ENCODE measurements at regions not wholly inside any gene's neighbourhood (a gene's known extent, or its start where the extent isn't known, plus 50 kb on each side); places are given as distances from the start of the nearest gene placed in this dataset.

DNA sequence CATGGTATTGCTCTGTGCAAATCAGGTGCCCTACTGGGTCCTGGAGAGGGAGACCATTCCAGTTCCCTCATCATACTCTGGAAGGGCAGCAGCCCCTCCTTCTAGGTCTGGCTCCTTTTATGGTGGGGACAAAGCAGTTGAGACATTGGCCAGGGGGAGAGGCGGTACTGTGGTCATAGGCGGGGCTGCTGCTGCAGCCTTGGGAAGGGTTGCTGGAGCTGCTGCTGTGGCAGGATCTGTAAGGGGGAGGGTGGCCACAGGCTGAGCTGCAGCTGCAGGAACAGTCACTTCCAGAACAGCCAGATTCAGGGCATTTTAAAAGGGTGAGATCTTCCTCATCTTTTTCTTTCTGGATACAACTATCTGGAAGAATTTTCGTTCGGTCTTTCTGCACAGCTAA lies 233.0 kb upstream of the SGCD start:
- Mint-ChIP-seq H3K27me3 (ENCODE audit: unreplicated experiment) (no peaks in the 10 kb centered on the region), H3K4me3 (ENCODE audit: unreplicated experiment) (no peak overlapping the region), H3K9me3 (ENCODE audit: unreplicated experiment) (peaks cover 3% of the 10 kb centered on the region), H3K27ac (ENCODE audit: unreplicated experiment) (no peak overlapping the region), H3K36me3 (ENCODE audit: unreplicated experiment) (peaks cover 17% of the 10 kb centered on the region), H3K4me1 (ENCODE audit: low read depth, unreplicated experiment) (no peaks in the 10 kb centered on the region)
- TF ChIP-seq, protein P1, sequence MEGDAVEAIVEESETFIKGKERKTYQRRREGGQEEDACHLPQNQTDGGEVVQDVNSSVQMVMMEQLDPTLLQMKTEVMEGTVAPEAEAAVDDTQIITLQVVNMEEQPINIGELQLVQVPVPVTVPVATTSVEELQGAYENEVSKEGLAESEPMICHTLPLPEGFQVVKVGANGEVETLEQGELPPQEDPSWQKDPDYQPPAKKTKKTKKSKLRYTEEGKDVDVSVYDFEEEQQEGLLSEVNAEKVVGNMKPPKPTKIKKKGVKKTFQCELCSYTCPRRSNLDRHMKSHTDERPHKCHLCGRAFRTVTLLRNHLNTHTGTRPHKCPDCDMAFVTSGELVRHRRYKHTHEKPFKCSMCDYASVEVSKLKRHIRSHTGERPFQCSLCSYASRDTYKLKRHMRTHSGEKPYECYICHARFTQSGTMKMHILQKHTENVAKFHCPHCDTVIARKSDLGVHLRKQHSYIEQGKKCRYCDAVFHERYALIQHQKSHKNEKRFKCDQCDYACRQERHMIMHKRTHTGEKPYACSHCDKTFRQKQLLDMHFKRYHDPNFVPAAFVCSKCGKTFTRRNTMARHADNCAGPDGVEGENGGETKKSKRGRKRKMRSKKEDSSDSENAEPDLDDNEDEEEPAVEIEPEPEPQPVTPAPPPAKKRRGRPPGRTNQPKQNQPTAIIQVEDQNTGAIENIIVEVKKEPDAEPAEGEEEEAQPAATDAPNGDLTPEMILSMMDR (IDR thresholded peaks at IDR 0.05; ENCODE audit: partially characterized antibody, unreplicated experiment): no peak
- DNase-seq: no peak

DNA sequence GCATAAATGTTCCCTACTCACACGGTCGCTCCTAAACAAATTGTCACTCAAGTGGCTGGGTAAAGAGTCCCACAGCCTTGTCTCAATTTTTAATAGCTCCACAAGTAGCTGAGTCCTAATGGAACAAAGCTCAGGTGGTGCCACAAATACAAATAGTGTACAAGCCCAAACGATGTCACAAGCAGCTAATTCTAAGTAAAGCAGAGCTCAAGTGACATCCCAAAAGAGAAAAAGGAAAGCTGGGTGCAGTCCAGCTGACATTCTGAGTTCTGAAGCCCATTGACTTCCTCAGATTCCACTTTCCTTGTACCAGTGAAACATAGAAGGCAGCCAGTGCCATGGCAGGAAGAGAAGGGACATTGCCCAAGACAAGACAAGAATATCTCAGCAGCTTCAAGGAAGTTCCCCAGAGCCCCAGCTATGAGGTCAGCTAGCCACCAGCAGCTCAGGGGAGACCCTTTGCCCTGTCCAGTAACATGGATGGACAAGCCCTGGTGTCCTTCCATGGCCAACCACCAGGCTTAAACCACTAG lies 231.2 kb upstream of the SGCD start:
- Mint-ChIP-seq H3K9me3 (ENCODE audit: unreplicated experiment) (peaks cover 2% of the 10 kb centered on the region), H3K27me3 (ENCODE audit: unreplicated experiment) (no peaks in the 10 kb centered on the region), H3K4me3 (ENCODE audit: unreplicated experiment) (no peak overlapping the region), H3K4me1 (ENCODE audit: low read depth, unreplicated experiment) (no peaks in the 10 kb centered on the region), H3K36me3 (ENCODE audit: unreplicated experiment) (peaks cover 2% of the 10 kb centered on the region), H3K27ac (ENCODE audit: unreplicated experiment) (no peak overlapping the region)
- DNase-seq: no peak
- TF ChIP-seq, protein P1 (IDR thresholded peaks at IDR 0.05; ENCODE audit: partially characterized antibody, unreplicated experiment): no peak

DNA sequence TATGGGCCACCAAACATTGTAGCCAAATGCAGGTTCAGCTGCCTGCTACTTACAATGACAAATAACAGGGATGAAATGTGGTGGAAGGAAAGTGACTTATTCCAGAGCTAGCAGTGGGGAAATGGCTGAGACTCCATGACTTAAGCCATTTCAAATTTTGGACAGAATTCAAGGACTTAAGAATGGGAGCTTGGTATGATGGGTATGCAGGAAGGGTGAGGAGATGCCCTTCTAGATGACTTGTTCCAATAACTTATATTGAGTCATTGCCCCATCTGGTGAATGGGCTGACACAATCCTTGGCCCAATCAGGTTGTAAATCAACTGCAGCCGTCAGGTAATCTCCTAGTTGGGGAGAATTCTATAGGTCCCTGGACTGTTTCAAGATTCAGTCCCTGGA lies 230.7 kb upstream of the SGCD start:
- Mint-ChIP-seq H3K27me3 (ENCODE audit: unreplicated experiment) (no peaks in the 10 kb centered on the region), H3K4me1 (ENCODE audit: low read depth, unreplicated experiment) (no peaks in the 10 kb centered on the region), H3K9me3 (ENCODE audit: unreplicated experiment) (peaks cover 2% of the 10 kb centered on the region), H3K4me3 (ENCODE audit: unreplicated experiment) (no peak overlapping the region), H3K27ac (ENCODE audit: unreplicated experiment) (no peak overlapping the region), H3K36me3 (ENCODE audit: unreplicated experiment) (no peaks in the 10 kb centered on the region)
- DNase-seq: no peak
- TF ChIP-seq, protein P1 (IDR thresholded peaks at IDR 0.05; ENCODE audit: partially characterized antibody, unreplicated experiment): no peak

DNA sequence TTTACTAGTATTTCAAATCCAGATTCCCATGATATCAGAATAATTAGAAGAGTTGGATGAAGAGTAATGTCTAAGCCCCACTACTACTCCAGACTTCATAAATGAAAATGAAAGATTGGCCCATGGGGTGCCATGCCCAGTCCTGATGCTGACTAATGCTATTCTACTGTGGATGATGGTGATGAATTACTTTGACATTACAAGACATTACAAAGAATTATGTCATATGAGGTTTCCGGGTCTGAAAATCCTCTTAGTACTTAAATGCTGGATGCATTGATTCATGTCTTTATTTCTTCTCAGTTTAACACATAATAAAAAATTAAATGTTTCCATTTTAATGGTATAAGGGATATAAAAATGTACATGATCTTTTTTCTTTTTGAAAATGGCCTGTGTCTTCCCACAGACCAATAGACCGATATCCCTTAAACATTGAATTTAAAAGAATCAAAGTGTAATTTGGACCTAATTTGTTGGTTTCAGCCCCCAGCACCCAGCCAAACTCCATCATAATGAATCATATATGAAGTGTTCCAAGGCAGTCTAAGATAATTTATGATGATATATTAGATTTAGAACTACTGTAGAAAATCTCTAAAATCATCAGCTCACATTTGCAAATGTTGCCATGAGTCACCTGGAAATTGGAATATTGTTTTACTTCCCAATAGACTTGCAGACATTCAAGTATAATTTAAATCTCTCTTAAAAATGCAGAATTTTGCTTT lies 223.6 kb upstream of the SGCD start:
- H3K4me1 Mint-ChIP-seq (ENCODE audit: low read depth, unreplicated experiment): no peaks in the 10 kb centered on the region
- H3K4me3 Mint-ChIP-seq (ENCODE audit: unreplicated experiment): no peak overlapping the region
- no peak overlapping the region for H3K27ac Mint-ChIP-seq (ENCODE audit: unreplicated experiment)
- no peaks in the 10 kb centered on the region for H3K9me3 Mint-ChIP-seq (ENCODE audit: unreplicated experiment)
- TF ChIP-seq, protein P1 (IDR thresholded peaks at IDR 0.05; ENCODE audit: partially characterized antibody, unreplicated experiment): no peak
- DNase-seq: no peak
- peaks cover 2% of the 10 kb centered on the region for H3K27me3 Mint-ChIP-seq (ENCODE audit: unreplicated experiment)
- H3K36me3 Mint-ChIP-seq (ENCODE audit: unreplicated experiment): no peaks in the 10 kb centered on the region

DNA sequence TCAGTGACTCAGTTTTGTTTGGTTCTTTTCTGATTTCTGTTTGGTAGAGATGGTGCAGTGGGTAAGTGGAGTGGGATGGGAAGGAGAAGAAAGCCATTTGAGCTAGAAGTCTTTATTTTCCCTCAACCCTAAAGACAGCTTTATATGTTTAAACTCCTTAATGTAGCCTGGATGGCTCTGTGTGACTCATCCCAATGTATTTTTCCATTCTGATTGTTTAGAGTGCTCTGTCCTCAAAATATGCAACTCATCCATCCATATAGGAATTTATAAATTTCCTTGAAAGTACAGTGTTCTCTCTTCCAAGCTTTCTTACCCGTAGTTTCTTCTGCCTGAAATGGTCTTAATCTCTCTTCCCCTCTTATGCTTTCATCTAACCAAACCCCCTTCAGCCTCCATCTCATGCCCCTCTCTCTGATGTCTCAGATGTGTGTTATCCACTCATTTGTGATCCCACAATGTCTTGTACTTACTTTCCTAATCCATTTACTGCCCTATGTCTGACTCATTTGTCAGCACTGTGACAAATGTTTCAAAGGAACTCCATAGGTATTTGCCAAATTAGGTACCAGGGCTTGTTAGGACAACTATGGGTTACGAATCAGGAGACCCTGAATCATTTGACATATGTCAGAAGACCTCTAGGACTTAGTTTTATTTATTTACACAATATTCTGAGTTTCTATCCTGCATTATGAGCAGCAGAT lies 217.5 kb upstream of the SGCD start:
- no peak for DNase-seq
- TF ChIP-seq, protein P1 (IDR thresholded peaks at IDR 0.05; ENCODE audit: partially characterized antibody, unreplicated experiment): no peak
- Mint-ChIP-seq H3K4me3 (ENCODE audit: unreplicated experiment) (no peak overlapping the region), H3K9me3 (ENCODE audit: unreplicated experiment) (no peaks in the 10 kb centered on the region), H3K36me3 (ENCODE audit: unreplicated experiment) (no peaks in the 10 kb centered on the region), H3K27me3 (ENCODE audit: unreplicated experiment) (no peaks in the 10 kb centered on the region), H3K27ac (ENCODE audit: unreplicated experiment) (no peak overlapping the region), H3K4me1 (ENCODE audit: low read depth, unreplicated experiment) (no peaks in the 10 kb centered on the region)
